GM12891 (cell line): ENCODE measurements at regions not wholly inside any gene's neighbourhood (a gene's known extent, or its start where the extent isn't known, plus 50 kb on each side); places are given as distances from the start of the nearest gene placed in this dataset.
"Not testable (repeated sequence)": the region's sequence is repeated elsewhere in the genome, so short reads cannot be mapped to it uniquely, and the experiment has no call there.

Source experiments
- DNase-seq: peaks from one replicate; pipeline ENCODE4 v3.0.0; 2011; ENCODE audit warnings: low spot score; ENCODE audit not compliant: insufficient read length
- FAIRE-seq: peaks from 2 replicates; lab custom pipeline; 2011; peaks lifted over from hg19 to GRCh38; lab: Jason Lieb, UNC
- PAX5 ChIP-seq: IDR thresholded peaks from 2 replicates; pipeline ENCODE4 v1.6.1; 2011; ENCODE audit warnings: low read length, moderate library complexity, mild to moderate bottlenecking; ENCODE audit not compliant: insufficient read depth, severe bottlenecking
- POLR2A ChIP-seq: IDR thresholded peaks from 2 replicates; pipeline ENCODE4 v1.6.1; 2011; ENCODE audit warnings: low read depth, low read length, control low read depth
- POLR2AphosphoS5 ChIP-seq: IDR thresholded peaks from 2 replicates; pipeline ENCODE4 v1.6.1; 2011; ENCODE audit warnings: low read depth, low read length, control low read depth
- POU2F2 ChIP-seq: IDR thresholded peaks from 2 replicates; pipeline ENCODE4 v1.6.1; 2011; ENCODE audit warnings: low read depth, mild to moderate bottlenecking, control low read depth, low read length, moderate library complexity
- SPI1 ChIP-seq: IDR thresholded peaks from 2 replicates; pipeline ENCODE4 v1.6.1; 2011; ENCODE audit warnings: low read depth, low read length, control low read depth
- TAF1 ChIP-seq: IDR thresholded peaks from 2 replicates; pipeline ENCODE4 v1.6.1; 2011; ENCODE audit warnings: low read depth, low read length, control low read depth

DNA sequence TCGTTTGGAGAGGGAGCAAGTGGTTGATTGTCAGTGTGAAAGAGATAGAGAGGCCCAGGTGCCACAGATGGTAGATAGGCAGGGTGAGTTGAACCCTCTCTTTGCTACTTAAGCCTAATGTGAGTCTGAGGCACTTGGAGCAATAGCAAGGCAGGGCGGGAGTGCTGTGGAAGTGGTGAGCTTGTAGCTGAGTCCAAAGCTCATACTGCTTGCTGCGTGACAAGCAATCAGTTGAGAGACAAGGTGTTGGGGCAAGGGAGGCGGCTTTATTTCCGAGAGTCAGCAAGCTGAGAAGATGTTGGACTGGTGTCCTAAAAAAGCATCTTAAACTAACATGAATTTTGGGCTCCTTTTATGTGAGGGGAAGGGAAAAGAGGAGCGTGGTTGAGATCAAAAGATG is 112.9 kb upstream of the ZKSCAN2 start:
- DNase-seq (no peak), FAIRE-seq (no peak)
- no peak for TF ChIP-seq POLR2AphosphoS5
- TF ChIP-seq PAX5 = no peak
- TF ChIP-seq POLR2A = no peak
- TF ChIP-seq SPI1 = no peak
- TF ChIP-seq POU2F2 = no peak
- TF ChIP-seq TAF1 = no peak

DNA sequence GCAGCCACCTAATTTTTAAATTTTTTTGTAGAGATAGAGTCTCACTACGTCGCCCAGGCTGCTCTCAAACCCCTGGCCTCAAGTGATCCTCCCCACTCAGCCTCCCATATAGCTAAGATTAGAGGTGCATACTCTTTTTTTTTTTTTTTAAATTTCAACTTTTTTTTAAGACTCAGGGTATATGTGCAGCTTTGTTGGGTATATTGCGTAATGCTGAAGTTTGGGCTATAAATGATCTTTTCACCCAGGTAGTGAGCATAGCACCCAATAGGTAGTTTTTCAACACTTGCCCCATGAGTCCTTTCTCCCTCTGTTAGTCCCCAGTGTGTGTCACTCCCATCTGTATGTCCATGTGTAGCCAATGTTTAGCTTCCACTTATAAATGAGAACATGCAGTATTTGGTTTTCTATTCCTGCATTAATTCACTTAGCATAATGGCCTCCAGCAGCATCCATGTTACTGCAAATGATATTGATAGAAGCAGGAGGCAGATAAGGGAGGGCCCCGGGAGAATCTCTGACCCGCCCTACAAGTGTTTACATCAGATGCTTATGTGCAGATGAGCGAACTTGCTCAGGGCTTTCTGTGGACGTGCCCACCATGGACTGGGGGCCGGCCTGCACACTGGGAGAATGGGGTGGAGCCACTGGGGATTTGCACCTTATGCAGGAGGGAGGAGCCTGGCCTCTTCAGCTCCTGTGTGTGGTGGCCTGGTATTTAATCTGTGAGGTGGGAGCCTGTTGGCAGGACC is 110.3 kb upstream of the ZKSCAN2 start:
- FAIRE-seq (peak; percentile 40), DNase-seq (no peak)
- TF ChIP-seq TAF1 = no peak
- no peak for TF ChIP-seq POLR2AphosphoS5
- no peak for TF ChIP-seq POLR2A
- no peak for TF ChIP-seq SPI1
- no peak for TF ChIP-seq PAX5
- no peak for TF ChIP-seq POU2F2

DNA sequence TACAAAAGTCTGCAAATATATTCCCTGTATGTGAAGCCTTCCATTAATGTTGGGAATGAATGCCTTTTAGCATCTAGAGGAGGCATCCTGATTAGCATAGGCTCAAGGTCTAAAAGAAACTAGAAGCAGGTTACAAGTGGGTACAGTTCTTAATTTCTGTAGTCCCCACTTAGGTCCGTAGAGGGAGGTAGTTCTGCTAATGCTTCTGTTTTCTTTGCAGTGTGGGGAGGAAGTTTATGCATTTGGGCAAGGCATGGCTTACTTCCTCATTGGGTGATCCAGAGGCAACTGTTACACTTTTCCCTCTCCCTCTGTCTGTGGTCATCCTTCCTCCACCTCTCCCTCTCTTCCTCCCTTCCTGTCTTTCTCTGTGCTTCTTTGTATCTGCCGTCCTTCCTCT is 108.4 kb upstream of the ZKSCAN2 start:
- no peak for FAIRE-seq
- TF ChIP-seq SPI1 = no peak
- TF ChIP-seq POLR2AphosphoS5 = no peak
- TF ChIP-seq TAF1 = no peak
- TF ChIP-seq POU2F2 = no peak
- TF ChIP-seq PAX5 = no peak
- TF ChIP-seq POLR2A = no peak
- DNase-seq = no peak

DNA sequence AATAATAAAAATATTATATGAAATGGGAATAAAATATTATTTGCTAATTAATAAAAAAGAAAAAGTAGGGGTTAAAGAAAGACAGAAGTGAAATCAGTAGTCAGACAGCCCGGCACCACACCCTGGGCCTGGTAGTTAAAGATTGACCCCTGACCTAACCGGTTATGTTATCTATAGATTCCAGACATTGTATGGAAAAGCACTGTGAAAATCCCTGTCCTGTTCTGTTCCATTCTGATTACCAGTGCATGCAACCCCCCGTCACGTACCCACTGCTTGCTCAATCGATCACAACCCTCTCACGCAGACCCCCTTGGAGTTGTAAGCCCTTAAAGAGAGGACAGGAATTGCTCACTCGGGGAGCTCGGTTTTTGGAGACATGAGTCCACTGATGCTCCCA is 101.9 kb upstream of the ZKSCAN2 start:
- DNase-seq, FAIRE-seq: not testable (repeated sequence)

DNA sequence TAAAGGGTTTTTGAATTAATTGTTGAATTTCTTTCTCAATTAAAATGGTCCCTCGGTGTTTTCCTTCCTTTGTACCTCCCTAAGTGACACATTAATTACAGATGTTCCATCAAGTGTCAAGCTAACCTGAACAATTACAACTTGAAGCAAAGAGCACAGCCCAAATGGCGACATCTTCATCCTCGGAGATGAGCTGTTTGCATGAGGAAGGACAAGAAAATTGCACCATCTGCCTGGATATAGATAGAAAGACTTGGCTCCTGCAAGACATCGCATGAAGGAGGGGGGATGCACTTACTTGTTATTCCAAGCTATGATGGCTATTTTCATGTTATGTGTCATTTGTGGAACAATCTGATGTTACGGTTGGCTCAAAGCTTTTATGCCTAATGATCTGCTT is 86.4 kb upstream of the ZKSCAN2 start:
- DNase-seq (no peak), FAIRE-seq (no peak)
- TF ChIP-seq SPI1 (no peak), PAX5 (no peak), POU2F2 (no peak), POLR2AphosphoS5 (no peak), POLR2A (no peak)

DNA sequence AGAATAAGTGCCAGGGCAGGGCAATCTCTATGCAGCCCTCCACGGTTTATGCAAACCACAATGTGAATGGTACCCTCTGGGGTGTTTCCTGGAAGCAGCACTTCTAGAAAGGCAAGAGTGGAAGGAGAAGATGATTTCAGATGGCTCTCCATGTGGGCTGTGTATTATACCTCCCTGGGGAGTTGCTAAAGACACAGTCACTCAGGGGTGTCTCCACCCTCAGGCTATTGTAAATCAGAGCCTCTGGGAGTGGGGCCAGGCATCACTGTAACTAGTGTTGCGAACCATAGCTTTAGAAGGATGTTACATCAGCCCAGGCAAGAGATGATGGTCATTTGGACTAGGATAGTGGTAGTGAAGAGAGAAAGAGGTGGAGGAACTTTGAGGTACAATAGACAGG is 83.3 kb upstream of the ZKSCAN2 start:
- FAIRE-seq = no peak
- TF ChIP-seq PAX5 = no peak
- no peak for TF ChIP-seq POLR2A
- TF ChIP-seq POLR2AphosphoS5 = no peak
- no peak for TF ChIP-seq SPI1
- no peak for TF ChIP-seq POU2F2
- no peak for TF ChIP-seq TAF1
- no peak for DNase-seq

DNA sequence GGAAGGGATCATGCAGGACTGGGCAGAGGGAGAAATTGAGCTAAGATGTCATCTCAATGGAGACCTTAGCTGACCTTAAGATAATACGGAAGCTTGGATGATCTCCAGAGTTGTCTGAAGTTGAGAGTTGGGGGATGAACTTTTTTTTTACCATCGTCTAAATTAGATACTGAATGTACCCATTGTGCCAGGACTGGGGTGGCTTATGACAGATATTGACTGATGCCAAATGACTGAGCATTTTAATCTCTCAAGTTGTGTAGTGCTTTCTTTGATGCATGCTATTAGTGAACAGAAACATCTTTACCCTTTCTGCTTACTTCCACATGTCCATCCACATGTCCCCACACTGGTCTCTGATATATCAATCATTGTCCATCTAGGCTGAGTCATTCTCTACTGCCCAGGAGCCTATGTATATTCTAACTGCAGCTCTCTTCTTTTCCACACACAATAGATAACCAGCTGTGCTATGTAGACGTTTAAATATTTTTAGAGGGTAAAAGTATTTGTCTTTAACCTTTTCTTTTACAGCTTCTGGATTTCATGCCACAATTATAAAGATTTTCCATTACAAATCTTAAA is 60.2 kb upstream of the ZKSCAN2 start:
- TF ChIP-seq PAX5 (no peak), SPI1 (no peak), POLR2A (no peak), TAF1 (no peak), POLR2AphosphoS5 (no peak), POU2F2 (no peak)
- DNase-seq (no peak), FAIRE-seq (no peak)

DNA sequence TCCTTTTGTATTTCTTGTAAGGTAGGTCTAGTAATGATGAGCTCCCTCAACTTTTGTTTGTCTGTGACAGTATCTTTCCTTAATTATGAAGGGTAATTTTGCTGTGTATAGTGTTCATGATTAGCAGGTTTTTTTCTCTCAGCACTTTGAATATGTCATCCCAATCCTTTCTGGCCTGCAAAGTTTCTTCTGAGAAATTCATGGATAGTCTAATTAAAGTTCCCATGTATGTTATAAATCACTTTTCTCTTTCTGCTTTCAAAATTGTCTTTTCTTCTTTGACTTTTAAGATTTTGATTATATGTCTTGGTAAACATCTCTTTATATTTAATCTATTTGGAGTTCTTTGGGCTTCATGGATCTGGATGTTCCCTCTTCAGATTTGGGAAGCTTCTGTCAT is 54.3 kb upstream of the ZKSCAN2 start:
- DNase-seq (no peak), FAIRE-seq (no peak)

DNA sequence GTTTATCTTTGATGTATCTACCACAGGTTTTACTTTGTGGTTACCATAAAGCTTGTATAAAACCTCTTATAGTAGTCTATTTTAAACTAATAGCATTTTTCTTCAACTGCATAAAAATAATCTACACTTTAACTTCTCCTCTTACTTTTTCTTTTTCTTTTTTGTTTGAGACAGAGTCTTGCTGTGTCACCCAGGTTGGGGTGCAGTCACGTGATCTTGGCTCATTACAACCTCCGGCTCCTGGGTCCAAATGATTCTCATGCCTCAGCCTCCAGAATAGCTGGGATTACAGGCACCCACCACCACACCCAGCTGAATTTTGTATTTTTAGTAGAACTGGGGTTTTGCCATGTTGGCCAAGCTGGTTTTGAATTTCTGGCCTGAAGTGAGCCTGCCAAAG is 53.4 kb upstream of the ZKSCAN2 start:
- no peak for DNase-seq
- TF ChIP-seq PAX5 (no peak), TAF1 (no peak), POU2F2 (no peak), POLR2AphosphoS5 (no peak), SPI1 (no peak), POLR2A (no peak)
- FAIRE-seq = no peak

More for the DNA sequence above, 54.3 kb upstream of the ZKSCAN2 start:
- TF ChIP-seq SPI1 = no peak
- no peak for TF ChIP-seq PAX5
- no peak for TF ChIP-seq POLR2AphosphoS5
- TF ChIP-seq TAF1 = no peak
- TF ChIP-seq POU2F2 = no peak
- no peak for TF ChIP-seq POLR2A
